ENCODE measurements at regions not wholly inside any gene's neighbourhood (a gene's known extent, or its start where the extent isn't known, plus 50 kb on each side); places are given as distances from the start of the nearest gene placed in this dataset.

DNA sequence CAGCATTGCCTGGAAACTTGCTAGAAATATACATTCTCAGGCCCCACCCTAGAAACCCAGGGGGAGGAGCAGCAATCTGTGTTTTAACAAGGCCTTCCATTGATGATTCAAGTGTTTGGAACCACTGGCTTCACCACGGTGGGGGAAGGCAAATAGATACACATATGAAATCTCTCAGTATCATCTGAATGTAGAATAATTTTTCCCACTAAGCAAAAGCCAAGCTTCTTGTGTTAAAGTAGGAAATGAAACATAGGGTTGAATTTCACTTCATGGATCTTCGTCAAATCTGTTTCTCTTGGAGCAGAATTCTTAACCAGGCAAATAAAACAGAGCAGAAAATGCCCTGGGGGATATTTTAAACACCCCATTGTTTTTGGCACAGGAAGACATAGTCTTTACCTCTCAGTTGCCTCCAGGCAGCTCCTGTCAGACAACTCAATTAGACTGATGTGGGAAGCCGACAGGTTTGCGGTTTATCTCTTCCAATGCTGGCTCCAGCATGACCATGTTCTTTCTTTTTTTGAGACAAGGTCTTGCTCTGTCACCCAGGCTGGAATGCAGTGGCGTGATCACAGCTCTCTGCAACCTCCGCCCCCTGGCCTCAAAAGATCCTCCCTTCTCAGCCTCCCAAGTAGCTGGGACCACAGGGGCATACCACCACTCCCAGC is 213.0 kb downstream of the FOXO1 start:
- dilution Hi-C loops (cut with MboI; ENCODE audit: extremely low pct_ligation_motif_present, low sequenced_read_pairs) = no loop called here
- Histone ChIP-seq H3K36me3 (ENCODE audit: control insufficient read depth in 2 of 2, extremely low read depth in 1 of 2, insufficient read depth in 2 of 2, low read length in 2 of 2) (no peaks in the 10 kb centered on the region), H3K4me1 (ENCODE audit: control insufficient read depth, extremely low read depth, insufficient read depth, low read length) (peaks cover 21% of the 10 kb centered on the region), H3K79me2 (ENCODE audit: control insufficient read depth, insufficient read depth, low read length) (no peaks in the 10 kb centered on the region), H3K4me3 (ENCODE audit: control insufficient read depth in 2 of 3, extremely low read depth in 1 of 3, insufficient read depth in 2 of 3, low read depth in 1 of 3, low read length in 3 of 3) (peak overlapping the region in 1 of 3 experiments; percentile 17), H3K27ac (ENCODE audit: control insufficient read depth, insufficient read depth, low read length) (peak overlapping the region; percentile 98), H4K20me1 (ENCODE audit: control insufficient read depth, extremely low read depth, insufficient read depth, low read length) (no peaks in the 10 kb centered on the region), H2AFZ (ENCODE audit: control insufficient read depth, low read length) (peak overlapping the region; percentile 63), H3K9ac (ENCODE audit: control insufficient read depth, extremely low read depth, insufficient read depth, low read length) (peak overlapping the region; percentile 75), H3K27me3 (ENCODE audit: control insufficient read depth, extremely low read depth, insufficient read depth, low read length) (peaks cover 2% of the 10 kb centered on the region), H3K4me2 (ENCODE audit: control insufficient read depth, extremely low read depth, insufficient read depth, low read depth, low read length) (peak overlapping the region; percentile 63), H3K9me3 (ENCODE audit: control insufficient read depth, low read depth, low read length) (peaks cover 3% of the 10 kb centered on the region), H3K9me1 (ENCODE audit: control insufficient read depth, extremely low read depth, insufficient read depth, low read length) (no peaks in the 10 kb centered on the region)
- FAIRE-seq (no peak), DNase-seq (ENCODE audit: low read depth, low spot score) (peak; percentile 87)
- no peak for TF ChIP-seq EZH2 (IDR thresholded peaks at IDR 0.05; ENCODE audit: low read length)
- TF ChIP-seq, protein P1, sequence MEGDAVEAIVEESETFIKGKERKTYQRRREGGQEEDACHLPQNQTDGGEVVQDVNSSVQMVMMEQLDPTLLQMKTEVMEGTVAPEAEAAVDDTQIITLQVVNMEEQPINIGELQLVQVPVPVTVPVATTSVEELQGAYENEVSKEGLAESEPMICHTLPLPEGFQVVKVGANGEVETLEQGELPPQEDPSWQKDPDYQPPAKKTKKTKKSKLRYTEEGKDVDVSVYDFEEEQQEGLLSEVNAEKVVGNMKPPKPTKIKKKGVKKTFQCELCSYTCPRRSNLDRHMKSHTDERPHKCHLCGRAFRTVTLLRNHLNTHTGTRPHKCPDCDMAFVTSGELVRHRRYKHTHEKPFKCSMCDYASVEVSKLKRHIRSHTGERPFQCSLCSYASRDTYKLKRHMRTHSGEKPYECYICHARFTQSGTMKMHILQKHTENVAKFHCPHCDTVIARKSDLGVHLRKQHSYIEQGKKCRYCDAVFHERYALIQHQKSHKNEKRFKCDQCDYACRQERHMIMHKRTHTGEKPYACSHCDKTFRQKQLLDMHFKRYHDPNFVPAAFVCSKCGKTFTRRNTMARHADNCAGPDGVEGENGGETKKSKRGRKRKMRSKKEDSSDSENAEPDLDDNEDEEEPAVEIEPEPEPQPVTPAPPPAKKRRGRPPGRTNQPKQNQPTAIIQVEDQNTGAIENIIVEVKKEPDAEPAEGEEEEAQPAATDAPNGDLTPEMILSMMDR (optimal IDR thresholded peaks at IDR 0.05 in 1 of 3, IDR thresholded peaks at IDR 0.05 in 1 of 3, conservative IDR thresholded peaks at IDR 0.05 in 1 of 3; ENCODE audit: extremely low read depth in 1 of 3, insufficient read depth in 2 of 3, low read length in 3 of 3) = no peak

DNA sequence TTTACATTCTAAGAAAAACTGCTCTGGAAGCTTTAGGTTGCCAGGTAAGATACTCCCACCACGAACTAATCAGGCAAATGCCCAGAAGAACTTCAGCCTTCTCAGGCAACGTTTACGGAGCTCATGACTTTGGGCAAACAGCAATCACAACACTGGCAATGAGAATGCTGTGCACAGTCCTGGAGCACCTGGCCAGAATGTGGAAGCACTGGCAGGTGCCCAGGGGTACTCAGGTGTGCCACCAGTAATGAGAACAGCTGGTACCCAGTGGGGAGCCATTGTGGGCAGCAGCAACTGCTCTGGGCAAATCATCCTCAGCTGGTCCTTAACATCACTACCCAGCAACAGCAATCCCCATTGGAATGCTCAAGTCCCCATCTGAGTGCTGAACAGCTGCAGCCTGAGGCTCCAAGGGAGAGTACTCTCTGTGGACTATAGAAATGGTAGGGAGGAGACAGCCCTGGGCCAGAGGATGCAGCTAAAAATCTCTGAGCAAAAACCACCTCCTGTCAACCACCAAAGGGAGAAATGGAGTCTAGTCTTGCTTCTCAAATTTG is 210.0 kb downstream of the FOXO1 start:
- H3K4me2 ChIP-seq (ENCODE audit: control insufficient read depth, extremely low read depth, insufficient read depth, low read depth, low read length) = no peak overlapping the region
- peaks cover 3% of the 10 kb centered on the region for H3K9me3 ChIP-seq (ENCODE audit: control insufficient read depth, low read depth, low read length)
- no peak overlapping the region for H3K27ac ChIP-seq (ENCODE audit: control insufficient read depth, insufficient read depth, low read length)
- H3K27me3 ChIP-seq (ENCODE audit: control insufficient read depth, extremely low read depth, insufficient read depth, low read length) = peaks cover 4% of the 10 kb centered on the region
- H3K79me2 ChIP-seq (ENCODE audit: control insufficient read depth, insufficient read depth, low read length) = no peaks in the 10 kb centered on the region
- H4K20me1 ChIP-seq (ENCODE audit: control insufficient read depth, extremely low read depth, insufficient read depth, low read length) = no peaks in the 10 kb centered on the region
- TF ChIP-seq, protein P1 (optimal IDR thresholded peaks at IDR 0.05 in 1 of 3, IDR thresholded peaks at IDR 0.05 in 1 of 3, conservative IDR thresholded peaks at IDR 0.05 in 1 of 3; ENCODE audit: extremely low read depth in 1 of 3, insufficient read depth in 2 of 3, low read length in 3 of 3) = no peak
- TF ChIP-seq EZH2 (IDR thresholded peaks at IDR 0.05; ENCODE audit: low read length) = no peak
- no peaks in the 10 kb centered on the region for H3K9me1 ChIP-seq (ENCODE audit: control insufficient read depth, extremely low read depth, insufficient read depth, low read length)
- dilution Hi-C loops (cut with MboI; ENCODE audit: extremely low pct_ligation_motif_present, low sequenced_read_pairs) = no loop called here
- H3K36me3 ChIP-seq (ENCODE audit: control insufficient read depth in 2 of 2, extremely low read depth in 1 of 2, insufficient read depth in 2 of 2, low read length in 2 of 2) = no peaks in the 10 kb centered on the region
- no peak overlapping the region for H3K9ac ChIP-seq (ENCODE audit: control insufficient read depth, extremely low read depth, insufficient read depth, low read length)
- DNase-seq (ENCODE audit: low read depth, low spot score) (no peak), FAIRE-seq (no peak)
- H2AFZ ChIP-seq (ENCODE audit: control insufficient read depth, low read length) = no peak overlapping the region
- H3K4me3 ChIP-seq (ENCODE audit: control insufficient read depth in 2 of 3, extremely low read depth in 1 of 3, insufficient read depth in 2 of 3, low read depth in 1 of 3, low read length in 3 of 3) = no peak overlapping the region
- peaks cover 21% of the 10 kb centered on the region for H3K4me1 ChIP-seq (ENCODE audit: control insufficient read depth, extremely low read depth, insufficient read depth, low read length)

Data from keratinocyte (primary cell).